CD8-positive, alpha-beta memory T cell (primary cell): ENCODE measurements at regions not wholly inside any gene's neighbourhood (a gene's known extent, or its start where the extent isn't known, plus 50 kb on each side); places are given as distances from the start of the nearest gene placed in this dataset.

Source experiments
- CTCF ChIA-PET: fragments of 350-600 bp; sonication (Branson Sonifier 250); formaldehyde crosslinking; loops from one replicate; lab custom pipeline; 2021; ENCODE audit warnings: antibody characterized with exemption; lab: Charles Lee
- POLR2A ChIA-PET: fragments of 350-600 bp; sonication (Branson Sonifier 250); formaldehyde crosslinking; loops from one replicate; lab custom pipeline; 2021; ENCODE audit warnings: antibody characterized with exemption; lab: Charles Lee
- DNase-seq, 5 donors: peaks; one replicate each; pipeline versions ENCODE4 v3.0.0 to v3.0.0-alpha.2; 2020 to 2022; ENCODE audit warnings: mixed read lengths in 1 of 5
- H3K27ac ChIP-seq: one replicate; pipeline ENCODE4 v1.7.0; 2013; ENCODE audit warnings: low read depth, mild to moderate bottlenecking, low read length, moderate library complexity
- H3K27me3 ChIP-seq: 2 replicates; pipeline ENCODE4 v1.7.0; 2013; ENCODE audit warnings: low read length, mild to moderate bottlenecking; ENCODE audit not compliant: insufficient read depth, poor library complexity, severe bottlenecking
- H3K36me3 ChIP-seq: 2 replicates; pipeline ENCODE4 v1.7.0; 2013; ENCODE audit warnings: mild to moderate bottlenecking, low read length, moderate library complexity; ENCODE audit not compliant: insufficient read depth
- H3K4me1 ChIP-seq: 2 replicates; pipeline ENCODE4 v1.7.0; 2013; ENCODE audit warnings: mild to moderate bottlenecking, low read length, moderate library complexity; ENCODE audit not compliant: insufficient read depth
- H3K4me3 ChIP-seq: 2 replicates; pipeline ENCODE4 v1.7.0; 2013; ENCODE audit warnings: mild to moderate bottlenecking, low read length
- H3K9me3 ChIP-seq: 2 replicates; pipeline ENCODE4 v1.7.0; 2013; ENCODE audit warnings: mild to moderate bottlenecking, low read length
- H3K27ac Mint-ChIP-seq, 8 donors: one replicate each; pipeline ENCODE4 v1.8.0; 2020 to 2021; ENCODE audit warnings: mixed read lengths in 8 of 8, mild to moderate bottlenecking in 6 of 8, inconsistent platforms in 3 of 8, moderate library complexity in 3 of 8
- H3K27me3 Mint-ChIP-seq, 2 donors: one replicate each; pipeline ENCODE4 v1.8.0; 2020 to 2021; ENCODE audit warnings: mixed read lengths in 2 of 2, mild to moderate bottlenecking in 1 of 2, moderate library complexity in 1 of 2
- H3K36me3 Mint-ChIP-seq, 3 donors: one replicate each; pipeline ENCODE4 v1.8.0; 2020 to 2021; ENCODE audit warnings: mixed read lengths in 3 of 3, inconsistent platforms in 1 of 3, mild to moderate bottlenecking in 1 of 3
- H3K4me1 Mint-ChIP-seq, 3 donors: one replicate each; pipeline ENCODE4 v1.8.0; 2020 to 2021; ENCODE audit warnings: mixed read lengths in 3 of 3, inconsistent platforms in 1 of 3, mild to moderate bottlenecking in 1 of 3
- H3K4me3 Mint-ChIP-seq, 7 donors: one replicate each; pipeline ENCODE4 v1.8.0; 2020 to 2021; ENCODE audit warnings: mixed read lengths in 7 of 7, mild to moderate bottlenecking in 6 of 7, moderate library complexity in 4 of 7, inconsistent platforms in 2 of 7
- H3K9me3 Mint-ChIP-seq, 5 donors: one replicate each; pipeline ENCODE4 v1.8.0; 2020 to 2022; ENCODE audit warnings: mixed read lengths in 5 of 5, mild to moderate bottlenecking in 3 of 5, moderate library complexity in 2 of 5, inconsistent platforms in 1 of 5

DNA sequence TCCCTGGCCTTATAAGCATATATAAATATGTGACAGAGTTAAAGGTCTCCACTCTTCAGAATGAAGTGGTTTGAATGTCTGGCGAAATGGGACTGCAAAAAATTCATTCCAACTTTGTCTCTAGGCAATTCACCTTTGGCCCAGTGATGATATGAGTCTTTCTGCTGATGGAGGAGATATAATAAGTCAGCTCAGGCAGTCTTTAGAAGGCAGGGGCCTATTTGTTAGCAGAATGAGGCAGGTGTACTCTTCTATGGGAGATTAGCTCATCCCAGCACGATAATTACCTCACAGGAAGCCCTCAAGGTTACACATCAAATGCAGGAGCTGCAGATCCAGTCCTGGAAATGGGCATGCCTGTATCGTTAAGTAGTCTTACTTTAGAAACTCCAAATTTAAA, 300.5 kb downstream of the NR2F1-AS1 start:
- Histone ChIP-seq H3K4me3 (no peak overlapping the region), H3K9me3 (no peaks in the 10 kb centered on the region), H3K27ac (no peak overlapping the region), H3K36me3 (no peaks in the 10 kb centered on the region), H3K4me1 (no peaks in the 10 kb centered on the region), H3K27me3 (no peaks in the 10 kb centered on the region)
- ChIA-PET CTCF (no interaction called here), POLR2A (no interaction called here)
- no peaks in the 10 kb centered on the region for H3K4me1 Mint-ChIP-seq
- no peaks in the 10 kb centered on the region for H3K27me3 Mint-ChIP-seq
- H3K27ac Mint-ChIP-seq, result no peak overlapping the region
- H3K9me3 Mint-ChIP-seq, result peaks cover 0 to 3% (median 0%) of the 10 kb centered on the region in 5 donors
- no peak for DNase-seq
- H3K4me3 Mint-ChIP-seq, result no peak overlapping the region
- no peaks in the 10 kb centered on the region for H3K36me3 Mint-ChIP-seq

DNA sequence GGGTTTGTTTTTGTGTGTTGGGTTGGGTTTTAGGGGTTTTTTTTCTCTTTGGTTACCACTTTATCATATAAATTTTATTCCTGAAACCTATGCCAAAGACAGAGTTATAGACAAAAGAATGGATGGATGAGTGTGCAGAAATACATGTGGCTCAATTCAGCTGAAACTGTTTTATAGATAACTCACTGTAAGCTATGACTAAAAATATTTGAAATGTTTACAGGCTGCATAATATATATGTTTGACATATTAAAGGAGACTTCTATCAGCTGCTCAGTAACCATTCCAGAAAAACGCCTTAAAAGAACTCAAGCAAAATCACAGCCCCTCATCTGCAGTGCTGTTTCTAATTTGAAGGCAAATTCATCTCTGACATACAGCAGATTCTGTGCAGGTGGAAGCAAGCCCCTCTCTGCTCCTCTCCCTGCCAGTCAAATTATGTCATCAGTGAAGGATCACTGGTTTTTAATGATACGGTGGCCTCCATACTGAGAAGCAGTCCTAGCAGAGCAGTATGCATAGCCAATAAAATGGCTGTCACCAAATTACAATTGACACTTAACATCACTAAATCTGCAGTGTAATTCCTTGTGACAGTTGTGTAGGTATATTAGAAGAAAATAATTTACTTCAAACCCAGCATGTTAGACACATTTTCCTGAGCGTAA, 301.6 kb downstream of the NR2F1-AS1 start:
- Mint-ChIP-seq H3K27me3 (no peaks in the 10 kb centered on the region), H3K4me1 (no peaks in the 10 kb centered on the region), H3K9me3 (peaks cover 0 to 3% (median 0%) of the 10 kb centered on the region in 5 donors), H3K4me3 (no peak overlapping the region), H3K27ac (no peak overlapping the region), H3K36me3 (no peaks in the 10 kb centered on the region)
- Histone ChIP-seq H3K4me1 (no peaks in the 10 kb centered on the region), H3K9me3 (no peaks in the 10 kb centered on the region), H3K27me3 (no peaks in the 10 kb centered on the region), H3K27ac (no peak overlapping the region), H3K36me3 (no peaks in the 10 kb centered on the region), H3K4me3 (no peak overlapping the region)
- POLR2A ChIA-PET, result no interaction called here
- CTCF ChIA-PET, result no interaction called here
- no peak for DNase-seq

DNA sequence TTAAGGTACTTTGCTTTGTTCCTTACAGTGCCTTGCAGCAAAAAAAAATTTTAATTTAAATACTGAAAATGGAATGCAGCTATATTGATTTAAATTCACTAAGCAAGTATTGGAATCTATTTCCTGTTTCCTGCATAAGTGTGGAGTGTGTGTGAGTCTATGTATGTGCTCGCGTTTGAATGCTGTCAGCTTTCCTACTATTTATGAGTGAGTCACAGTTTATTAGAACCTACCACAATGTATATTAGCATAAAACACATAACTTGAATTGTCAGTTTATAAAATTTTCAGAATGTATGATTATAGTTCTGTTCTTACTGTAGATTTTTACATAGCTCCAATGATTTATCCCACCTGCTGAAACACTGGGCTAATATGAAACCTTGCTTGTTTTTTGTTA, 302.1 kb downstream of the NR2F1-AS1 start:
- ChIA-PET POLR2A (no interaction called here), CTCF (no interaction called here)
- Mint-ChIP-seq H3K9me3 (peaks cover 0 to 3% (median 0%) of the 10 kb centered on the region in 5 donors), H3K27me3 (no peaks in the 10 kb centered on the region), H3K36me3 (no peaks in the 10 kb centered on the region), H3K4me1 (no peaks in the 10 kb centered on the region), H3K27ac (no peak overlapping the region), H3K4me3 (no peak overlapping the region)
- Histone ChIP-seq H3K9me3 (no peaks in the 10 kb centered on the region), H3K36me3 (no peaks in the 10 kb centered on the region), H3K27me3 (no peaks in the 10 kb centered on the region), H3K27ac (no peak overlapping the region), H3K4me3 (no peak overlapping the region), H3K4me1 (no peaks in the 10 kb centered on the region)
- DNase-seq, result no peak

DNA sequence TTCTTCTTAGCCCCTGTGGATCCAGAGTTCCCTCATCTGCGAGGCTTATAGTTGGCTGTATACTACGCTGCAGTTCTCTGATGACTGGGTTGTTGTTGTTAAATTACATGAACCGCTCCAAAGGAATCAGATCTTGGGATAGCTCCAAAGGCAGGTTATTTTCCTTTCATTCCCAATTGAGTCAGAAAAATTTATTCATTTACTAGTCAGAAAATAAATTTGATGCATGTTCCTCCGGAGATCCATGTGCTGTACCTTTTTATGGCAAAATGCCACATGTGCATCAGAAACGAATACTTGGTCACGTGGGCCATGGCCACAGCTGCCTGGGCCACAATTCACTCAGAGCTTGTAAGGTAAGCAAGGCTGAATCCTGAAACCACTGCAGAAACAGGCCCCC, 304.0 kb downstream of the NR2F1-AS1 start:
- no peak overlapping the region for H3K27ac ChIP-seq
- H3K4me3 ChIP-seq, result no peak overlapping the region
- H3K27me3 ChIP-seq, result no peaks in the 10 kb centered on the region
- DNase-seq, result no peak
- Mint-ChIP-seq H3K27ac (no peak overlapping the region), H3K4me1 (no peaks in the 10 kb centered on the region), H3K4me3 (no peak overlapping the region), H3K9me3 (peaks cover 0 to 4% (median 0%) of the 10 kb centered on the region in 5 donors), H3K36me3 (no peaks in the 10 kb centered on the region), H3K27me3 (no peaks in the 10 kb centered on the region)
- H3K9me3 ChIP-seq, result no peaks in the 10 kb centered on the region
- ChIA-PET POLR2A (no interaction called here), CTCF (no interaction called here)
- no peaks in the 10 kb centered on the region for H3K4me1 ChIP-seq
- H3K36me3 ChIP-seq, result no peaks in the 10 kb centered on the region

DNA sequence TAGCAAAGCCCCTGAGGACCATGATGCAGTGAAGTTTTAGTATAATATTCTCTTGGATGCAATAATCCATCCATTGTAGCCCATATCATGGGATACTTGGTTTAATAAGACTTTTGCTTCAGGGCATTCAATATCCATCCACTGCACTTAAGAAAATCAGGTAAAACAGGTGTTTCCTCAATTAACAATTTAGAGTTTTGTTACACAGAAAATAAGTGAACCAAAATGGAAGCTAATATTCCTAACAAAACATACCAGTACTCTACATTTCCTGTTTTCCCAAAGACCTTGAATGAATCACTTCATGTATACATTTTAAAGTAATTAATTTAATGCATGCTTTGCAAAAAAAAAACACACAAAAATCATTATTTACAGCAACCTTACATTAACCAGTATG, 305.6 kb downstream of the NR2F1-AS1 start:
- Mint-ChIP-seq H3K9me3 (peaks cover 0 to 4% (median 0%) of the 10 kb centered on the region in 5 donors), H3K27me3 (no peaks in the 10 kb centered on the region), H3K4me1 (no peaks in the 10 kb centered on the region), H3K36me3 (no peaks in the 10 kb centered on the region), H3K4me3 (no peak overlapping the region), H3K27ac (no peak overlapping the region)
- Histone ChIP-seq H3K4me1 (no peaks in the 10 kb centered on the region), H3K36me3 (no peaks in the 10 kb centered on the region), H3K27me3 (no peaks in the 10 kb centered on the region), H3K9me3 (no peaks in the 10 kb centered on the region), H3K4me3 (no peak overlapping the region), H3K27ac (no peak overlapping the region)
- DNase-seq, result no peak
- ChIA-PET CTCF (no interaction called here), POLR2A (no interaction called here)

DNA sequence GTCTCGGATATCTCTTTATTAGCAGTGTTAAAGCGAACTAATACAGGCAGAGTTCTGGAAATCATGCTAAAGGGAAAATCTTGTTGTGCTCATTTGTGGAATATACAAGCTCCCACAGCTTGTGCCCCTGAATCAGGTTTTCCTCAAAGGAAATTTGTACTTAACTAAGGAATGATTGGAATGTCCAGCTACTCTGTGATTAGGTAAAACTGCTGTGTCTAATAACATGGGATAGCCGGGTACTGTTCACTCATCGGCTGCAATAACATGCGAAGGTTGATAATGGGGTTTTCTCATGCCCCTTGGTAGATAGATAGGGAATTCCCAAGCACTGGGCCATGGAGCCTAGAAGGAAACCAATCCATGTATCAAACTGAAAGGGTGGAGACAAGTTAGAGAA, 306.7 kb downstream of the NR2F1-AS1 start:
- DNase-seq, result no peak
- Histone ChIP-seq H3K4me1 (no peaks in the 10 kb centered on the region), H3K4me3 (no peak overlapping the region), H3K27me3 (no peaks in the 10 kb centered on the region), H3K36me3 (no peaks in the 10 kb centered on the region), H3K27ac (no peak overlapping the region), H3K9me3 (no peaks in the 10 kb centered on the region)
- ChIA-PET POLR2A (no interaction called here), CTCF (no interaction called here)
- Mint-ChIP-seq H3K36me3 (no peaks in the 10 kb centered on the region), H3K27ac (no peak overlapping the region), H3K4me1 (no peaks in the 10 kb centered on the region), H3K27me3 (no peaks in the 10 kb centered on the region), H3K9me3 (peaks cover 0 to 5% (median 3%) of the 10 kb centered on the region in 5 donors), H3K4me3 (no peak overlapping the region)

DNA sequence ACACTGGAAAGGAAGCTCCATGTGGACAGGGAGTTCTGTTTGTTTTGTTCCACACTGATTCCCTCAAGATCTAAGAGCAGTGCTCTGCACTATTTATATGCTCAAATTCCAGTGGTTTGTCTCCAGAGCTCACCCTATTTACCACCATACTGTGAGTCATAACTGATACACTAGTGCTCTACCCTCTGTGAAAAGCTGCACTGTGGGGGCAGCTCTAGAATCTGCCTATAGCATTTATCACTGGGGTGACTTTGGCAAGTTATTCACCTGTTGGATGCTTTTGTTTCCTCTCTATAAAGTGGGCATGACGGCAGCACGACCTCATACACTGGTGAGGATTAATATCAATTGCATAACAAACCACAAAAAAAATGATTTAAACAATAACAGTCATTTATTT, 307.8 kb downstream of the NR2F1-AS1 start:
- POLR2A ChIA-PET, result no interaction called here
- CTCF ChIA-PET, result no interaction called here
- no peak overlapping the region for H3K4me3 Mint-ChIP-seq
- Histone ChIP-seq H3K9me3 (no peaks in the 10 kb centered on the region), H3K4me3 (no peak overlapping the region), H3K36me3 (no peaks in the 10 kb centered on the region), H3K4me1 (no peaks in the 10 kb centered on the region), H3K27me3 (no peaks in the 10 kb centered on the region), H3K27ac (no peak overlapping the region)
- no peak for DNase-seq
- H3K4me1 Mint-ChIP-seq, result no peaks in the 10 kb centered on the region
- no peaks in the 10 kb centered on the region for H3K36me3 Mint-ChIP-seq
- peaks cover 0 to 8% (median 4%) of the 10 kb centered on the region in 5 donors for H3K9me3 Mint-ChIP-seq
- no peak overlapping the region for H3K27ac Mint-ChIP-seq
- no peaks in the 10 kb centered on the region for H3K27me3 Mint-ChIP-seq

DNA sequence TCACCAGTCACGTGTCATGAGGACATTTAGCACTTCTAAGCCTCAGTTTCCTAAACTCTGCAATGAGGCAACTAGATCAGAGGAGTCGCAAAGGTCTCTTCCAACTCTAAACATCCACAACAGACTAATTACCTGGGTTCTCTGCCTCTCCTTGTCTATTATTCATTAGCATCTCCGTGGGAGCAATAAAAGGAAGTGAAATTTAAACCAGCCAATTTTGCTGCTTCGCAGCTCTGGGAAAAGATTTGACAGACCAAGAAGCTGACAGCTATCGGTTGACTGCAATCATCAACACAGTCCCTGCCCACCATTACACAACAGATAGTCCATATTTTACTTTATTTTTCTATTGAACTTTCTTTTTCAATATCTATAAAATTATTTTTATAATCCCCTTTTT, 308.9 kb downstream of the NR2F1-AS1 start:
- no peak overlapping the region for H3K27ac ChIP-seq
- POLR2A ChIA-PET, result no interaction called here
- Mint-ChIP-seq H3K27me3 (no peaks in the 10 kb centered on the region), H3K9me3 (peaks cover 0 to 8% (median 4%) of the 10 kb centered on the region in 5 donors), H3K27ac (no peak overlapping the region), H3K4me3 (no peak overlapping the region), H3K36me3 (no peaks in the 10 kb centered on the region), H3K4me1 (no peaks in the 10 kb centered on the region)
- no peak for DNase-seq
- CTCF ChIA-PET, result no interaction called here
- no peaks in the 10 kb centered on the region for H3K9me3 ChIP-seq
- H3K36me3 ChIP-seq, result no peaks in the 10 kb centered on the region
- no peaks in the 10 kb centered on the region for H3K4me1 ChIP-seq
- no peaks in the 10 kb centered on the region for H3K27me3 ChIP-seq
- H3K4me3 ChIP-seq, result no peak overlapping the region
